Retinal pigment epithelial cell (primary cell): ENCODE measurements at regions not wholly inside any gene's neighbourhood (a gene's known extent, or its start where the extent isn't known, plus 50 kb on each side); places are given as distances from the start of the nearest gene placed in this dataset.

Source experiments
- DNase-seq: peaks from one replicate; pipeline ENCODE4 v3.0.0-alpha.2; 2010; ENCODE audit warnings: low read depth
- H3K4me3 ChIP-seq: 2 replicates; pipeline ENCODE4 v1.5.1; 2011; ENCODE audit warnings: mild to moderate bottlenecking, low read length, control low read depth, moderate library complexity
- TF ChIP-seq, protein P1 (sequence below): conservative IDR thresholded peaks from 2 replicates; pipeline ENCODE4 v1.5.1; 2011; ENCODE audit warnings: low read depth, low read length, control low read depth, inconsistent platforms

DNA sequence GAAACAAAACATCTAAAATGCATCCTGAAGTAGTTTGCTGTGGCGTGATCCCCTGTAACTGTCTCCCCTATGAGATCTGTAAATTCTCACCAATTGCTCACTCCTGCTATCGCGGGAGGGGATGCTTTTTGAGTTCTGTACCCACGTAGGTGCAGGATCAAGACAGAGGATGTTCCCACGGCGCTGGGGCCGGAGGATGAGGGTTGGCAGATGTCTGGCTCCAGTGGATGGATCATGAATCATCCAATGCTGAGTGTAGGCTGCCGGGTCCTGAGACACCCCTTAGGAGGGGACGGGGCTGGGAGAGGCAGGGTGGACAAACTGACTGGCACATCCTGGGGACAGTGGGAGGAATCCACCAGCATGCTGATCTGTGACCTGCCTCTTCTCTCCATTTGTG, 224.4 kb downstream of the USP6NL start:
- TF ChIP-seq, protein P1, sequence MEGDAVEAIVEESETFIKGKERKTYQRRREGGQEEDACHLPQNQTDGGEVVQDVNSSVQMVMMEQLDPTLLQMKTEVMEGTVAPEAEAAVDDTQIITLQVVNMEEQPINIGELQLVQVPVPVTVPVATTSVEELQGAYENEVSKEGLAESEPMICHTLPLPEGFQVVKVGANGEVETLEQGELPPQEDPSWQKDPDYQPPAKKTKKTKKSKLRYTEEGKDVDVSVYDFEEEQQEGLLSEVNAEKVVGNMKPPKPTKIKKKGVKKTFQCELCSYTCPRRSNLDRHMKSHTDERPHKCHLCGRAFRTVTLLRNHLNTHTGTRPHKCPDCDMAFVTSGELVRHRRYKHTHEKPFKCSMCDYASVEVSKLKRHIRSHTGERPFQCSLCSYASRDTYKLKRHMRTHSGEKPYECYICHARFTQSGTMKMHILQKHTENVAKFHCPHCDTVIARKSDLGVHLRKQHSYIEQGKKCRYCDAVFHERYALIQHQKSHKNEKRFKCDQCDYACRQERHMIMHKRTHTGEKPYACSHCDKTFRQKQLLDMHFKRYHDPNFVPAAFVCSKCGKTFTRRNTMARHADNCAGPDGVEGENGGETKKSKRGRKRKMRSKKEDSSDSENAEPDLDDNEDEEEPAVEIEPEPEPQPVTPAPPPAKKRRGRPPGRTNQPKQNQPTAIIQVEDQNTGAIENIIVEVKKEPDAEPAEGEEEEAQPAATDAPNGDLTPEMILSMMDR = no peak
- DNase-seq = no peak
- H3K4me3 ChIP-seq = no peak overlapping the region
